ENCODE measurements at regions not wholly inside any gene's neighbourhood (a gene's known extent, or its start where the extent isn't known, plus 50 kb on each side); places are given as distances from the start of the nearest gene placed in this dataset.
"Not testable (repeated sequence)": the region's sequence is repeated elsewhere in the genome, so short reads cannot be mapped to it uniquely, and the experiment has no call there.

DNA sequence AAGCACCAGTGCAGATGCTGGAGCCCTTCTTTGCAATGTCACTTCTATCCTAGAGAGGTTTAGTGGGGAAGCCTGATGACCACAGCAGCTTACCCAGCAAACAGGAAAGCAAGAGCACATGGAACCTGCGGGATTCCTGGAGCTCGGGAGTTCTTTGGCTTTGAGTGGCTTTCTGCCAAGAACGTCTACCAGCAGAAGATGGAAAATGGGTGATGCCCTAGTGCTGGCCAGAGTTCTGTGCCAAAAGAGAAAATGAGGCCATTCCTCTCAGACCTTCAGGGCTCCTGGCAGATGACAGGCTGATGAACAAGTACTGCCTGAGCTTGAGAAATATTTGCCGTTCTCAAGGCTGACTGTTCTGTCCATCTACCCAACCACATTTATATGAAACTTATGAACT is 332.1 kb upstream of the CCL2 start:
- no peaks in the 10 kb centered on the region for H3K4me1 ChIP-seq
- H3K27me3 ChIP-seq: no peaks in the 10 kb centered on the region
- H3K9me3 ChIP-seq: no peaks in the 10 kb centered on the region
- intact Hi-C loops (cut with DNase I; ENCODE audit: low total_unique reads): no loop called here
- WGBS, 2 donors: 61 to 82% methylated on average over 4 of the region's 4 CpGs
- TF ChIP-seq, protein P1, sequence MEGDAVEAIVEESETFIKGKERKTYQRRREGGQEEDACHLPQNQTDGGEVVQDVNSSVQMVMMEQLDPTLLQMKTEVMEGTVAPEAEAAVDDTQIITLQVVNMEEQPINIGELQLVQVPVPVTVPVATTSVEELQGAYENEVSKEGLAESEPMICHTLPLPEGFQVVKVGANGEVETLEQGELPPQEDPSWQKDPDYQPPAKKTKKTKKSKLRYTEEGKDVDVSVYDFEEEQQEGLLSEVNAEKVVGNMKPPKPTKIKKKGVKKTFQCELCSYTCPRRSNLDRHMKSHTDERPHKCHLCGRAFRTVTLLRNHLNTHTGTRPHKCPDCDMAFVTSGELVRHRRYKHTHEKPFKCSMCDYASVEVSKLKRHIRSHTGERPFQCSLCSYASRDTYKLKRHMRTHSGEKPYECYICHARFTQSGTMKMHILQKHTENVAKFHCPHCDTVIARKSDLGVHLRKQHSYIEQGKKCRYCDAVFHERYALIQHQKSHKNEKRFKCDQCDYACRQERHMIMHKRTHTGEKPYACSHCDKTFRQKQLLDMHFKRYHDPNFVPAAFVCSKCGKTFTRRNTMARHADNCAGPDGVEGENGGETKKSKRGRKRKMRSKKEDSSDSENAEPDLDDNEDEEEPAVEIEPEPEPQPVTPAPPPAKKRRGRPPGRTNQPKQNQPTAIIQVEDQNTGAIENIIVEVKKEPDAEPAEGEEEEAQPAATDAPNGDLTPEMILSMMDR (IDR thresholded peaks at IDR 0.05): no peak
- no peak for TF ChIP-seq POLR2A (IDR thresholded peaks at IDR 0.05)
- H3K27ac ChIP-seq: no peak overlapping the region
- H3K4me3 ChIP-seq: no peak overlapping the region
- DNase-seq: no peak
- H3K36me3 ChIP-seq (ENCODE audit: low read depth, missing control alignments): no peaks in the 10 kb centered on the region

DNA sequence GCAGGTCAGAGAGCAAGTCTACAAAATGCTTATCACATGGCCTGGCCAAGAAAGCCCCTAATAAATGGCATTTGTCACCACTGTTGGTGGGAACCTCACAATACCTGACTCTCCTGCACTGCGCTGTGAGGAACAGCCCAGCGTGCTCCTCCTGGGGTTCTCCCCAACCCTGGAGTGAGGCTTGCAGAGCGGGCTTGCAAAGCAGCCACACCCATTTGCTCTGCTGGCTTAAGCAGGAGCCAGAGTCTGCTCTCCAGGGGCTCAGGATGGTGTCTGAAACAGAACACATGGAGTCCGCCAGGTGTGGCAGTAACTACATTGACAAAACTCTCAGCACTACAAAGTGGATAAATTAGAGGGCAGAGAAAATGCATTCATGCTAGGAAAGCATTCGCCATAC is 331.0 kb upstream of the CCL2 start:
- intact Hi-C loops (cut with DNase I; ENCODE audit: low total_unique reads): no loop called here
- no peak for DNase-seq
- WGBS, 2 donors: 89 to 97% methylated on average over 3 to 5 of the region's 5 CpGs
- no peaks in the 10 kb centered on the region for H3K4me1 ChIP-seq
- TF ChIP-seq POLR2A (IDR thresholded peaks at IDR 0.05): no peak
- TF ChIP-seq, protein P1 (IDR thresholded peaks at IDR 0.05): no peak
- no peak overlapping the region for H3K4me3 ChIP-seq
- no peak overlapping the region for H3K27ac ChIP-seq
- no peaks in the 10 kb centered on the region for H3K27me3 ChIP-seq
- H3K9me3 ChIP-seq: no peaks in the 10 kb centered on the region
- H3K36me3 ChIP-seq (ENCODE audit: low read depth, missing control alignments): no peaks in the 10 kb centered on the region

GRCh38 chr17:33925649-33926048 is 329.4 kb upstream of the CCL2 start:
- no peaks in the 10 kb centered on the region for H3K9me3 ChIP-seq
- TF ChIP-seq POLR2A (IDR thresholded peaks at IDR 0.05): no peak
- TF ChIP-seq, protein P1 (IDR thresholded peaks at IDR 0.05): no peak
- WGBS, 2 donors: 84 to 91% methylated on average over 2 of the region's 2 CpGs
- H3K4me3 ChIP-seq: no peak overlapping the region
- H3K27ac ChIP-seq: no peak overlapping the region
- H3K27me3 ChIP-seq: no peaks in the 10 kb centered on the region
- intact Hi-C loops (cut with DNase I; ENCODE audit: low total_unique reads): no loop called here
- H3K4me1 ChIP-seq: no peaks in the 10 kb centered on the region
- no peak for DNase-seq
- no peaks in the 10 kb centered on the region for H3K36me3 ChIP-seq (ENCODE audit: low read depth, missing control alignments)

GRCh38 chr17:33927732-33928133 is 327.4 kb upstream of the CCL2 start:
- Histone ChIP-seq H3K4me1 (no peaks in the 10 kb centered on the region), H3K27me3 (no peaks in the 10 kb centered on the region), H3K9me3 (no peaks in the 10 kb centered on the region), H3K36me3 (ENCODE audit: low read depth, missing control alignments) (no peaks in the 10 kb centered on the region), H3K4me3 (no peak overlapping the region), H3K27ac (no peak overlapping the region)
- intact Hi-C loops (cut with DNase I; ENCODE audit: low total_unique reads): no loop called here
- no peak for DNase-seq
- 38% methylated on average over 3 of the region's 3 CpGs for WGBS, 2 donors
- TF ChIP-seq, protein P1 (IDR thresholded peaks at IDR 0.05): no peak
- no peak for TF ChIP-seq POLR2A (IDR thresholded peaks at IDR 0.05)

DNA sequence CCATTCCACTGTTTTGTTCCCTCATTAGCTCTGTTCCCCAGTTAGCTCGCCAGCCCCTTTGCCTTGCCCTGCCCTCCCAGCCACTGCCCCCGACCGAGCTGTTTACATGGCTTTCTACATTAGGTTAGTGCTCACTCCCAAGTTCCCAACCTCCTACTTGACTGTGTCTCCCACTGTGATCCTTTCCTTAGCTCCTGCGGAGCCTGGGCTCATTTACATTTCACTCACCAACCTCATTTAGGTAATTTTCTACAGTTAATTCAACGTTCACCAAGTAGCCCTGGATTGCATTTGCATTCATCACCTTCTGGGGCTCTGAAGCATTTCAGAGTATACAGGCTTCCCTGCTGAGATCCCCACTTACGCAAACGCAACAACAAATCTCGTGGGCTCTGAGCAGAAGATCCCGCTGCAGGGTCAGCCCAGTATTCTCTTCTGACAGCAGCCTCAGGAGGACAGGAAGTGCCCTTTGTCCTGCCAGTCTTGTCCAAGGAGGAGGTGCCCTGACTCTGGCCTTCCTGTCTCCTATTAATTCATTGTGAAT is 325.8 kb upstream of the CCL2 start:
- no peak for DNase-seq
- intact Hi-C loops (cut with DNase I; ENCODE audit: low total_unique reads): no loop called here
- H3K27ac ChIP-seq: no peak overlapping the region
- TF ChIP-seq, protein P1 (IDR thresholded peaks at IDR 0.05): no peak
- TF ChIP-seq POLR2A (IDR thresholded peaks at IDR 0.05): no peak
- no peaks in the 10 kb centered on the region for H3K36me3 ChIP-seq (ENCODE audit: low read depth, missing control alignments)
- H3K4me3 ChIP-seq: no peak overlapping the region
- no peaks in the 10 kb centered on the region for H3K27me3 ChIP-seq
- no peaks in the 10 kb centered on the region for H3K4me1 ChIP-seq
- no peaks in the 10 kb centered on the region for H3K9me3 ChIP-seq
- WGBS, 2 donors: 58 to 78% methylated on average over 9 of the region's 9 CpGs

DNA sequence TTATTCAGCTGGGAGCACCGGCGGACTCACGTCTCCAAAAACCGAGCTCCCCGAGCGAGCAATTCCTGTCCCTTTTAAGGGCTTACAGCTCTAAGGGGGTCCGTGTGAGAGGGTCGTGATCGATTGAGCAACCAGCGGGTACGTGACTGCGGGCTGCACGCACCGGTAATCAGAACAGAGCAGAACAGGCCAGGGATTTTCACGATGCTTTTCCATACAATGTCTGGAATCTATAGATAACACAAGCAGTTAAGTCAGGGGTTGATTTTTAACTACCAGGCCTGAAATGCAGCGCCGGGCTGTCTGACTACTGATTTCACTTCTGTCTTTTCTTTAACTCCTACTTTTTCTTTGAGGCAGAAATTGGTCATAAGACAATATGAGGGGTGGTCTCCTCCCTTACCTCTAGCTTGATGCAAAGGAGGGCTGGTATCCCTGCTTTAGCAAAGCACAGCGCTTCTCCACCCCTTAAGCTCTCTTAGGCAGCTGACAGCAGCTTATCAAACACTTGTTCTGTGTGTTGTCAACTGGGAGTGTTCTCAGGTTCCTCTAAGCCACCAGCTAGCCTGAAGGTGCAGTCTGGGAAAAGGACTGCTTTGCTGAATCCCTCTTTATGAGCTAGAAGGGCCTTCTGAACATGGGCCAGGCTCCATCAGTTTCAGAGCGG is 323.8 kb upstream of the CCL2 start:
- not testable (repeated sequence) for H3K27me3 ChIP-seq
- WGBS, 2 donors: 74 to 79% methylated on average over 19 of the region's 19 CpGs

More for the DNA sequence above, 323.8 kb upstream of the CCL2 start:
- H3K4me3 ChIP-seq; H3K4me1 ChIP-seq; H3K9me3 ChIP-seq; H3K27ac ChIP-seq; H3K36me3 ChIP-seq (ENCODE audit: low read depth, missing control alignments); DNase-seq; intact Hi-C loops (cut with DNase I; ENCODE audit: low total_unique reads): not testable (repeated sequence)

Data from testis (tissue), 2 donors.